Mesenchymal stem cell (in vitro differentiated cells and primary cell): ENCODE measurements at regions not wholly inside any gene's neighbourhood (a gene's known extent, or its start where the extent isn't known, plus 50 kb on each side); places are given as distances from the start of the nearest gene placed in this dataset.

Experiments
- DNase-seq: peaks from one replicate; pipeline ENCODE4 v3.0.0-alpha.2; 2013
- H2AFZ ChIP-seq: one replicate; pipeline ENCODE4 v1.6.1; 2013; ENCODE audit warnings: low read depth, mild to moderate bottlenecking, control low read depth, inconsistent platforms, low read length, moderate library complexity
- H2AK5ac ChIP-seq: 2 replicates; pipeline ENCODE4 v1.6.1; 2013; ENCODE audit warnings: low read length, moderate library complexity, mild to moderate bottlenecking, inconsistent platforms; ENCODE audit not compliant: severe bottlenecking
- H2BK120ac ChIP-seq: one replicate; pipeline ENCODE4 v1.6.1; 2013; ENCODE audit warnings: low read depth, mild to moderate bottlenecking, inconsistent platforms, low read length, moderate library complexity
- H2BK12ac ChIP-seq, 2 experiments: one replicate each; pipeline ENCODE4 v1.6.1; 2013; ENCODE audit warnings: inconsistent platforms in 2 of 2, low read length in 2 of 2, mild to moderate bottlenecking in 2 of 2, moderate library complexity in 2 of 2, control low read depth in 1 of 2
- H2BK15ac ChIP-seq: one replicate; pipeline ENCODE4 v1.6.1; 2013; ENCODE audit warnings: mild to moderate bottlenecking, low read depth, inconsistent platforms; ENCODE audit not compliant: poor library complexity, severe bottlenecking
- H2BK5ac ChIP-seq: 2 replicates; pipeline ENCODE4 v1.6.1; 2013; ENCODE audit warnings: low read depth, mild to moderate bottlenecking, low read length, control low read depth, inconsistent platforms; ENCODE audit not compliant: poor library complexity, severe bottlenecking
- H3K14ac ChIP-seq, 2 experiments: one replicate each; pipeline ENCODE4 v1.6.1; 2013; ENCODE audit warnings: inconsistent platforms in 2 of 2, low read length in 2 of 2, control low read depth in 1 of 2, mild to moderate bottlenecking in 1 of 2, moderate library complexity in 1 of 2
- H3K18ac ChIP-seq, 2 experiments: one replicate each; pipeline ENCODE4 v1.6.1; 2013; ENCODE audit warnings: inconsistent platforms in 2 of 2, low read length in 2 of 2, control low read depth in 1 of 2, low read depth in 1 of 2, mild to moderate bottlenecking in 1 of 2
- H3K23ac ChIP-seq, 2 experiments: one replicate each; pipeline ENCODE4 v1.6.1; 2013; ENCODE audit warnings: inconsistent platforms in 2 of 2, low read length in 2 of 2, mild to moderate bottlenecking in 2 of 2, moderate library complexity in 2 of 2, control low read depth in 1 of 2
- H3K27ac ChIP-seq: 2 replicates; pipeline ENCODE4 v1.5.1; 2013; ENCODE audit warnings: mild to moderate bottlenecking, moderate library complexity, low read length, control low read depth, inconsistent platforms; ENCODE audit not compliant: poor library complexity, severe bottlenecking
- H3K27me3 ChIP-seq, 2 experiments: 2 replicates each; pipeline versions ENCODE4 v1.6.1 to v1.7.0; 2013; ENCODE audit warnings: low read length in 2 of 2, mild to moderate bottlenecking in 2 of 2, moderate library complexity in 2 of 2, control low read depth in 1 of 2, inconsistent platforms in 1 of 2; ENCODE audit not compliant: control insufficient read depth in 1 of 2, insufficient read depth in 1 of 2
- H3K36me3 ChIP-seq, 2 experiments: 2 replicates each; pipeline versions ENCODE4 v1.6.1 to v1.7.0; 2013; ENCODE audit warnings: low read length in 2 of 2, control low read depth in 1 of 2, inconsistent platforms in 1 of 2, low read depth in 1 of 2, mild to moderate bottlenecking in 1 of 2; ENCODE audit not compliant: insufficient read depth in 2 of 2, control insufficient read depth in 1 of 2
- H3K4ac ChIP-seq, 2 experiments: one replicate each; pipeline ENCODE4 v1.6.1; 2013; ENCODE audit warnings: inconsistent platforms in 2 of 2, low read length in 2 of 2, mild to moderate bottlenecking in 2 of 2, moderate library complexity in 2 of 2, control low read depth in 1 of 2, low read depth in 1 of 2
- H3K4me1 ChIP-seq: 2 replicates; pipeline ENCODE4 v1.6.1; 2013; ENCODE audit warnings: low read depth, low read length, control low read depth; ENCODE audit not compliant: control insufficient read depth, insufficient read depth
- H3K4me2 ChIP-seq: 2 replicates; pipeline ENCODE4 v1.6.1; 2013; ENCODE audit warnings: low read length, mild to moderate bottlenecking, inconsistent platforms; ENCODE audit not compliant: poor library complexity, severe bottlenecking
- H3K4me3 ChIP-seq, 2 experiments: 2 replicates each; pipeline versions ENCODE4 v1.5.1 to v1.7.0; 2013; ENCODE audit warnings: low read length in 2 of 2, mild to moderate bottlenecking in 2 of 2, control low read depth in 1 of 2, low read depth in 1 of 2; ENCODE audit not compliant: insufficient read depth in 1 of 2
- H3K79me1 ChIP-seq: replicated peaks from 2 replicates; pipeline ENCODE4 v1.6.1; 2013; ENCODE audit warnings: mild to moderate bottlenecking, control low read depth, low read length, inconsistent platforms; ENCODE audit not compliant: poor library complexity, severe bottlenecking
- H3K9ac ChIP-seq: 2 replicates; pipeline ENCODE4 v1.7.0; 2013; ENCODE audit warnings: mild to moderate bottlenecking, low read length, moderate library complexity
- H3K9me3 ChIP-seq: 2 replicates; pipeline ENCODE4 v1.7.0; 2013; ENCODE audit warnings: mild to moderate bottlenecking, low read length; ENCODE audit not compliant: control insufficient read depth
- H4K8ac ChIP-seq: one replicate; pipeline ENCODE4 v1.6.1; 2013; ENCODE audit warnings: inconsistent platforms, mild to moderate bottlenecking, low read length, moderate library complexity
- H4K91ac ChIP-seq: one replicate; pipeline ENCODE4 v1.6.1; 2013; ENCODE audit warnings: mild to moderate bottlenecking, low read length, inconsistent platforms
- WGBS: methylation state at CpG from one replicate; pipeline ENCODE4 v1.1.7; 2013; ENCODE audit warnings: mixed read lengths; 5-methylcytosine and 5-hydroxymethylcytosine counted together

DNA sequence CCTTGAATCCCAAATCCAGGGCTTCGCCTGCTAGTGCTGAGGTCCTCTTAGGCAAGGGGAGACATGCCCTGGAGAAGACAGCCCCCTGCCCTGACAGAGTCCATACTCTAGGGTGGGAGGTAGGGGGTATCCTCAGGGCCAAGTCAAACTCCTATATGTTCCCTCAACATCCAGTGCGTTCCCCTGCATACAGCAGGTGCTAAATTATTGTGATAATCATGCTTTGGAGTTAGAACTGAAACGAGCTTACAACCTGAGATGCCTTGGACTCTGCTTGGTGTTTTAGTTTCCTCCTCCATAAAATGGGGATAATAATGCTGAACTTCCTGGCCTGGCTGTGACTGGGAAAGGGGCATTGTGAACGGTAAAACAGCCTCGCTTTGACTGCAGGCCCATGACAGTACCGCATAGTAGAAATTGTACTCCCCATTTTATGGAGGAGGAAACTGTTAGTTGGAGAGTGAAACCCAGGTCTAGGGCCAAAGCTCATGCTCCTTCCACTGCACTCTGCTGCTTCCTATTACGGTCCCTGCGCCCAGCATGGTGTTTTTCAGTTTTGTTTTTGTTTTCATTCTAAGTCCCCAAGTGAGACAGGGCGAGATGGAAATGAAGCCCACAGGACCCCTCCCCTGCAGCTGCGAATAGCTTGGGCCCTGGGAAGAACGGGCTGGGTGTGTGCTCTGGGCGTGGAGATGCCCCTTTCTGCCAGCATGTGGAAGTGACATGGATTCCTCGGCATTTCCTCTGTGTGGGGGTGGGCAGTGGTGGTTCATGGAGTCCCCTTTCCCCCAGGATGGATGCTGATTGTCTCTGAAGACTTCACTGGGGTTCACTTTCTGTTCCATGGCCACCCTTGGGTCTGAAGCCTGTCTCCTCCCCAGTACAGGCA, 162.5 kb downstream of the VEGFA start:
- Histone ChIP-seq H3K36me3 (no peaks in the 10 kb centered on the region), H3K9ac (no peak overlapping the region), H2AK5ac (no peak overlapping the region), H3K9me3 (no peaks in the 10 kb centered on the region), H3K4me1 (peaks cover 6% of the 10 kb centered on the region), H3K23ac (peak overlapping the region in 1 of 2 experiments; percentile 28), H2BK12ac (peak overlapping the region; percentile 51 to 57), H3K4me3 (no peak overlapping the region), H3K18ac (peak overlapping the region; percentile 23 to 79), H3K4ac (peak overlapping the region in 1 of 2 experiments; percentile 31), H4K91ac (peak overlapping the region; percentile 63), H2BK15ac (no peak overlapping the region), H2AFZ (no peak overlapping the region), H4K8ac (peak overlapping the region; percentile 54), H2BK120ac (peak overlapping the region; percentile 34), H3K27me3 (peaks cover 0 to 6% of the 10 kb centered on the region in 2 experiments), H3K79me1 (no peaks in the 10 kb centered on the region), H3K14ac (peak overlapping the region in 1 of 2 experiments; percentile 36), H2BK5ac (no peak overlapping the region), H3K27ac (no peak overlapping the region), H3K4me2 (no peak overlapping the region)
- no peak for DNase-seq
- 67% methylated on average over 13 of the region's 13 CpGs for WGBS

DNA sequence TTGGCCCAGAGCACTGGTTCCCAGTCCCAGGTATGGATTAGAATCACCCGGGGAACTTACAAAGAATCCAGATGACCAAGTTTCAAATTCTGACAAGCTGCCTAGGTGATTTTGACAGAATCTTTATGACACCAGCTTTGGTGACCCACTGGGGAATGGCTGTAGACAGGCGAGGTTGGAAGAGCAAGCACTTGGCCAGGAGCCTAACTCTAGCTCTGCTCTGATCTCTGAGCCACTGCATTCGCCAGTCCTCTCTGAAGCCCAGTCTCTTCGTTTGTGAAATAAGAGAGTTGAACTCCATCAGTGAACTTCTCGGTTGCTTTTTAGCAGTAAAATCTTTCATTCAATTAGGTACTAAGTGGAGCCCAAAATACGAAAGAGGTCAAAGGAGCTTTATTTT, 161.2 kb downstream of the VEGFA start:
- Histone ChIP-seq H2BK15ac (no peak overlapping the region), H3K14ac (no peak overlapping the region), H3K27me3 (peaks cover 0 to 6% of the 10 kb centered on the region in 2 experiments), H2BK5ac (no peak overlapping the region), H3K27ac (no peak overlapping the region), H2BK12ac (no peak overlapping the region), H3K23ac (no peak overlapping the region), H4K91ac (no peak overlapping the region), H2BK120ac (no peak overlapping the region), H3K4me1 (peaks cover 15% of the 10 kb centered on the region), H3K4me2 (no peak overlapping the region), H3K79me1 (no peaks in the 10 kb centered on the region), H3K4ac (no peak overlapping the region), H3K9me3 (no peaks in the 10 kb centered on the region), H3K9ac (no peak overlapping the region), H2AK5ac (no peak overlapping the region), H4K8ac (no peak overlapping the region), H3K18ac (no peak overlapping the region), H3K36me3 (no peaks in the 10 kb centered on the region), H2AFZ (no peak overlapping the region), H3K4me3 (no peak overlapping the region)
- 94% methylated on average over 6 of the region's 6 CpGs for WGBS
- no peak for DNase-seq

DNA sequence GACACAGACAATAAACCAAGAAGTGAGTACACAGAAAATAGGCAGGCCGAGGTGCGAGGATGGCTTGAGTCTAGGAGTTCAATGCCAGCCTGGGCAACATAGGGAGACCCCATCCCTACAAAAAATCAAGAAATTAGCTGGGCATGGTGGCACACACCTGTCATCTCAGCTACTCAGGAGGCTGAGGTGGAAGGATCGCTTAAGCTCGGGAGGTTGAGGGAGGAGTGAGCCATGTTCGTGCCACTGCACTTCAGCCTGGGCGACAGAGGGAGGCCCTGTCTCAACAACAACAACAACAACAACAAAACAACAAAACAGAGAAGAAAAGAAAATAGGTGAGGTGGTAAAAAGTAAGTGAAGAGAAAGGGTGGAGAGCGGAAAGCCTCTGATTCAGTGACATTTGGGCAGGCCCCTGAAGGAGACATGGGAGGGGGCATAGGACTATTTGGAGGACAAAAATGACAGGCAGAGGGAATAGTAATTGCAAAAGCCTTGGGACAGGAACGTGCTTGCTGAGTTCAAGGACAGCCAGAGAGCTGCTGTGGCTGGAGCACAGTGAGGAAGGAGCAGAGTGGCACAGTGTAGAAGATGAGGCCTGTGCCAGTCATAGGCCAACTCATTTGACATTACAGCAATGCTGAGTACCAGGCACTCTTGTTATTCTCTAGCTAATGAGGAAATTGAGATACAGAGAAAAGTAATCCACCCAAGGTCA, 160.6 kb downstream of the VEGFA start:
- no peaks in the 10 kb centered on the region for H3K27me3 ChIP-seq
- 98% methylated on average over 4 of the region's 8 CpGs for WGBS
- H3K36me3 ChIP-seq: no peaks in the 10 kb centered on the region
- no peaks in the 10 kb centered on the region for H3K79me1 ChIP-seq
- H4K8ac ChIP-seq: no peak overlapping the region
- no peak overlapping the region for H2AFZ ChIP-seq
- no peak overlapping the region for H4K91ac ChIP-seq
- peaks cover 17% of the 10 kb centered on the region for H3K4me1 ChIP-seq
- H3K4me3 ChIP-seq: no peak overlapping the region
- no peak overlapping the region for H3K4ac ChIP-seq
- H2BK120ac ChIP-seq: no peak overlapping the region
- no peak overlapping the region for H2BK12ac ChIP-seq
- H3K9me3 ChIP-seq: no peaks in the 10 kb centered on the region
- H3K4me2 ChIP-seq: no peak overlapping the region
- H3K27ac ChIP-seq: no peak overlapping the region
- H2BK5ac ChIP-seq: no peak overlapping the region
- no peak overlapping the region for H3K18ac ChIP-seq
- H2AK5ac ChIP-seq: no peak overlapping the region
- no peak overlapping the region for H2BK15ac ChIP-seq
- H3K23ac ChIP-seq: no peak overlapping the region
- DNase-seq: no peak
- no peak overlapping the region for H3K14ac ChIP-seq
- H3K9ac ChIP-seq: no peak overlapping the region

DNA sequence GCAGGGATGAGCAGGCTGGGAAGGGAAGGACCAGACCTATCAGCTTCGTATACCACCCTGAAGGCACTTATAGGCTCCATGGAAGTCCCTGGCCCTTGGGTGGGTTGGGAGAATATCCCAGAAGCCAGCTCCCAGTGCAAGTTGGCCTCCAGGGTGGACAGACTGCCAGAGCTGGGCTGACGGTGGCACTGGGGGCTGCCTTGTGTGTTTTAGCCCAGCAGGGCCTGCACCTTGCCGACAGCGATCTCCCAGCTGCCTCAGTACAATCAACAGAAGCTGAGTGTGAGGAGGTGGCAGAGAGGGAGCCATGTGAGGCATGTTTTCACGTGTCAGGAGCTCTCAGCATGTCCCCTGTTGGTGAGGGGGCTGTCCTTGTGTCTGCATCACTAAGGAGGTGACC, 159.5 kb downstream of the VEGFA start:
- H4K91ac ChIP-seq: no peak overlapping the region
- H3K36me3 ChIP-seq: no peaks in the 10 kb centered on the region
- no peak overlapping the region for H2BK120ac ChIP-seq
- no peak overlapping the region for H3K14ac ChIP-seq
- H3K18ac ChIP-seq: no peak overlapping the region
- H2AFZ ChIP-seq: no peak overlapping the region
- H3K9ac ChIP-seq: no peak overlapping the region
- H2BK5ac ChIP-seq: no peak overlapping the region
- H2BK15ac ChIP-seq: no peak overlapping the region
- H3K4ac ChIP-seq: no peak overlapping the region
- H3K27ac ChIP-seq: no peak overlapping the region
- H3K9me3 ChIP-seq: no peaks in the 10 kb centered on the region
- H2AK5ac ChIP-seq: no peak overlapping the region
- H3K23ac ChIP-seq: peak overlapping the region in 1 of 2 experiments; percentile 23
- H2BK12ac ChIP-seq: peak overlapping the region in 1 of 2 experiments; percentile 21
- no peak for DNase-seq
- H3K4me1 ChIP-seq: peaks cover 18% of the 10 kb centered on the region
- H4K8ac ChIP-seq: no peak overlapping the region
- H3K27me3 ChIP-seq: no peaks in the 10 kb centered on the region
- H3K4me3 ChIP-seq: no peak overlapping the region
- WGBS: 93% methylated on average over 5 of the region's 5 CpGs
- H3K79me1 ChIP-seq: no peaks in the 10 kb centered on the region
- H3K4me2 ChIP-seq: no peak overlapping the region
